HUES48 (cell line): ENCODE measurements at regions not wholly inside any gene's neighbourhood (a gene's known extent, or its start where the extent isn't known, plus 50 kb on each side); places are given as distances from the start of the nearest gene placed in this dataset.
"Not testable (repeated sequence)": the region's sequence is repeated elsewhere in the genome, so short reads cannot be mapped to it uniquely, and the experiment has no call there.

ENCODE experiments used
- H3K27ac ChIP-seq: one replicate; pipeline ENCODE4 v1.7.0; 2013; ENCODE audit warnings: low read depth, low read length, inconsistent platforms
- H3K27me3 ChIP-seq: 2 replicates; pipeline ENCODE4 v1.6.1; 2013; ENCODE audit warnings: mild to moderate bottlenecking, low read length; ENCODE audit not compliant: control insufficient read depth, insufficient read depth
- H3K36me3 ChIP-seq: 2 replicates; pipeline ENCODE4 v1.6.1; 2013; ENCODE audit warnings: low read length; ENCODE audit not compliant: control insufficient read depth, insufficient read depth
- H3K4me1 ChIP-seq: 2 replicates; pipeline ENCODE4 v1.6.1; 2013; ENCODE audit warnings: mild to moderate bottlenecking, low read length; ENCODE audit not compliant: control insufficient read depth, insufficient read depth
- H3K4me3 ChIP-seq: 2 replicates; pipeline ENCODE4 v1.5.1; 2013; ENCODE audit warnings: mild to moderate bottlenecking, low read depth, low read length
- H3K9ac ChIP-seq: 2 replicates; pipeline ENCODE4 v1.6.1; 2013; ENCODE audit warnings: mild to moderate bottlenecking, low read depth, low read length, moderate library complexity
- H3K9me3 ChIP-seq: 2 replicates; pipeline ENCODE4 v1.6.1; 2013; ENCODE audit warnings: low read length; ENCODE audit not compliant: control insufficient read depth, insufficient read depth

- Histone ChIP-seq H3K9me3 (no peaks in the 10 kb centered on the region), H3K36me3 (no peaks in the 10 kb centered on the region), H3K4me1 (peaks cover 10% of the 10 kb centered on the region), H3K27me3 (no peaks in the 10 kb centered on the region), H3K9ac (no peak overlapping the region), H3K27ac (no peak overlapping the region), H3K4me3 (no peak overlapping the region)
These were observed 765.1 kb upstream of the TMEM132C start for GRCh38 chr12:127501916-127502315.

GRCh38 chr12:127503246-127503645 lies 763.7 kb upstream of the TMEM132C start:
- H3K27me3 ChIP-seq = no peaks in the 10 kb centered on the region
- H3K9ac ChIP-seq = no peak overlapping the region
- no peak overlapping the region for H3K4me3 ChIP-seq
- H3K9me3 ChIP-seq = no peaks in the 10 kb centered on the region
- no peak overlapping the region for H3K27ac ChIP-seq
- no peaks in the 10 kb centered on the region for H3K36me3 ChIP-seq
- H3K4me1 ChIP-seq = peaks cover 10% of the 10 kb centered on the region

GRCh38 chr12:127503996-127504395 lies 763.0 kb upstream of the TMEM132C start:
- not testable (repeated sequence) for H3K4me3 ChIP-seq, H3K9me3 ChIP-seq, H3K27ac ChIP-seq, H3K9ac ChIP-seq, H3K27me3 ChIP-seq, H3K36me3 ChIP-seq
- peaks cover 10% of the 10 kb centered on the region for H3K4me1 ChIP-seq

GRCh38 chr12:127504874-127505273 lies 762.1 kb upstream of the TMEM132C start:
- Histone ChIP-seq H3K27me3 (no peaks in the 10 kb centered on the region), H3K9me3 (no peaks in the 10 kb centered on the region), H3K36me3 (no peaks in the 10 kb centered on the region), H3K4me3 (no peak overlapping the region), H3K9ac (no peak overlapping the region), H3K27ac (no peak overlapping the region), H3K4me1 (peaks cover 10% of the 10 kb centered on the region)

GRCh38 chr12:127507341-127507740 lies 759.6 kb upstream of the TMEM132C start:
- H3K9ac ChIP-seq = no peak overlapping the region
- no peak overlapping the region for H3K27ac ChIP-seq
- no peaks in the 10 kb centered on the region for H3K4me1 ChIP-seq
- no peaks in the 10 kb centered on the region for H3K27me3 ChIP-seq
- H3K4me3 ChIP-seq = no peak overlapping the region
- H3K9me3 ChIP-seq = no peaks in the 10 kb centered on the region
- H3K36me3 ChIP-seq = no peaks in the 10 kb centered on the region

- H3K4me3 ChIP-seq = no peak overlapping the region
- no peaks in the 10 kb centered on the region for H3K27me3 ChIP-seq
- H3K27ac ChIP-seq = no peak overlapping the region
- no peaks in the 10 kb centered on the region for H3K36me3 ChIP-seq
- no peaks in the 10 kb centered on the region for H3K4me1 ChIP-seq
- no peak overlapping the region for H3K9ac ChIP-seq
- no peaks in the 10 kb centered on the region for H3K9me3 ChIP-seq
These were observed 757.7 kb upstream of the TMEM132C start for GRCh38 chr12:127509066-127509778.

- Histone ChIP-seq H3K4me1 (no peaks in the 10 kb centered on the region), H3K27ac (no peak overlapping the region), H3K4me3 (no peak overlapping the region), H3K9ac (no peak overlapping the region), H3K27me3 (no peaks in the 10 kb centered on the region), H3K36me3 (no peaks in the 10 kb centered on the region), H3K9me3 (no peaks in the 10 kb centered on the region)
These were observed 751.0 kb upstream of the TMEM132C start for GRCh38 chr12:127515941-127516340.

- no peaks in the 10 kb centered on the region for H3K36me3 ChIP-seq
- H3K9ac ChIP-seq = no peak overlapping the region
- H3K9me3 ChIP-seq = no peaks in the 10 kb centered on the region
- no peaks in the 10 kb centered on the region for H3K4me1 ChIP-seq
- no peak overlapping the region for H3K27ac ChIP-seq
- H3K27me3 ChIP-seq = no peaks in the 10 kb centered on the region
- H3K4me3 ChIP-seq = no peak overlapping the region
These were observed 750.5 kb upstream of the TMEM132C start for GRCh38 chr12:127516467-127516866.

- Histone ChIP-seq H3K9me3 (no peaks in the 10 kb centered on the region), H3K9ac (no peak overlapping the region), H3K36me3 (no peaks in the 10 kb centered on the region), H3K27ac (no peak overlapping the region), H3K4me1 (no peaks in the 10 kb centered on the region), H3K4me3 (no peak overlapping the region), H3K27me3 (no peaks in the 10 kb centered on the region)
These were observed 747.2 kb upstream of the TMEM132C start for GRCh38 chr12:127519779-127520178.

GRCh38 chr12:127526925-127527324 lies 740.0 kb upstream of the TMEM132C start:
- Histone ChIP-seq H3K9me3 (no peaks in the 10 kb centered on the region), H3K4me1 (no peaks in the 10 kb centered on the region), H3K9ac (no peak overlapping the region), H3K27ac (no peak overlapping the region), H3K4me3 (no peak overlapping the region), H3K36me3 (no peaks in the 10 kb centered on the region), H3K27me3 (no peaks in the 10 kb centered on the region)

- Histone ChIP-seq H3K27me3 (no peaks in the 10 kb centered on the region), H3K4me3 (no peak overlapping the region), H3K27ac (no peak overlapping the region), H3K36me3 (no peaks in the 10 kb centered on the region), H3K9me3 (no peaks in the 10 kb centered on the region), H3K9ac (no peak overlapping the region), H3K4me1 (no peaks in the 10 kb centered on the region)
These were observed 738.4 kb upstream of the TMEM132C start for GRCh38 chr12:127528551-127528950.
